Spleen (tissue), 7 donors: ENCODE measurements at regions not wholly inside any gene's neighbourhood (a gene's known extent, or its start where the extent isn't known, plus 50 kb on each side); places are given as distances from the start of the nearest gene placed in this dataset.
"Not testable (repeated sequence)": the region's sequence is repeated elsewhere in the genome, so short reads cannot be mapped to it uniquely, and the experiment has no call there.

ENCODE experiments used
- POLR2A ChIP-seq, 3 donors: fragments of 450-650 bp; IDR thresholded peaks; one replicate each; pipeline ENCODE4 v1.5.1; 2017; ENCODE audit warnings: antibody characterized with exemption in 3 of 3, mild to moderate bottlenecking in 1 of 3
- TF ChIP-seq, protein P1 (sequence below), 11 experiments: fragments of 200-600 bp in 7 of 11; fragments of 450-650 bp in 4 of 11; sonication (generic) in 4 of 11; IDR thresholded peaks in 8 of 11; conservative IDR thresholded peaks in 3 of 11; 1 replicate in 7 of 11; 2 replicates in 4 of 11; pipeline versions ENCODE4 v1.4.0 to v1.8.0; 2016 to 2021; ENCODE audit warnings: antibody characterized with exemption in 11 of 11, inconsistent platforms in 4 of 11, mild to moderate bottlenecking in 1 of 11
- donor health status: DM: no; HTN: no; CAD: no; lungs with moderate emphysema.
- donor health status: DM: no; HTN: no; CAD: no.
- donor health status: DM: no; HTN: no; CAD: no.

DNA sequence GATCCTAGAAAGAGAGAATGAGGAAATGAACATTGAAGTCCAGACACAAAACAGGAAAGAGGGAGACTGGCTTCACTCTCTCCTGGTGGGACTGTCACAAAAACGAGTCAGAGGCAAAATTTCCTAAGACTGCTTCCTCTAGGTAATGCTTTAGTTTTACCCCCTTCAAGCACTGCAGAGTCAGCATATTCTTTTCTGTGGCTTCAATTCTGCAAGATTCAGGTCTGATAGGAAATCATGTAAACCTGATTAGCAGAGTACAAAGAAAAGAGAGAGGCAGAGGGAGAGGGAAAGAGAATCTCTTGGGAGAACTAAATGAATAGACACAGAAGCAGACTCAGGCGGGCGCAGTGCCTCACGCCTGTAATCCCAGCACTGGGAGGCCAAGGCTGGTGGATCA, 145.7 kb upstream of the VKORC1L1 start:
- TF ChIP-seq, protein P1, sequence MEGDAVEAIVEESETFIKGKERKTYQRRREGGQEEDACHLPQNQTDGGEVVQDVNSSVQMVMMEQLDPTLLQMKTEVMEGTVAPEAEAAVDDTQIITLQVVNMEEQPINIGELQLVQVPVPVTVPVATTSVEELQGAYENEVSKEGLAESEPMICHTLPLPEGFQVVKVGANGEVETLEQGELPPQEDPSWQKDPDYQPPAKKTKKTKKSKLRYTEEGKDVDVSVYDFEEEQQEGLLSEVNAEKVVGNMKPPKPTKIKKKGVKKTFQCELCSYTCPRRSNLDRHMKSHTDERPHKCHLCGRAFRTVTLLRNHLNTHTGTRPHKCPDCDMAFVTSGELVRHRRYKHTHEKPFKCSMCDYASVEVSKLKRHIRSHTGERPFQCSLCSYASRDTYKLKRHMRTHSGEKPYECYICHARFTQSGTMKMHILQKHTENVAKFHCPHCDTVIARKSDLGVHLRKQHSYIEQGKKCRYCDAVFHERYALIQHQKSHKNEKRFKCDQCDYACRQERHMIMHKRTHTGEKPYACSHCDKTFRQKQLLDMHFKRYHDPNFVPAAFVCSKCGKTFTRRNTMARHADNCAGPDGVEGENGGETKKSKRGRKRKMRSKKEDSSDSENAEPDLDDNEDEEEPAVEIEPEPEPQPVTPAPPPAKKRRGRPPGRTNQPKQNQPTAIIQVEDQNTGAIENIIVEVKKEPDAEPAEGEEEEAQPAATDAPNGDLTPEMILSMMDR (IDR thresholded peaks at IDR 0.05 in 8 of 11, conservative IDR thresholded peaks at IDR 0.05 in 3 of 11): not testable (repeated sequence)
- not testable (repeated sequence) for TF ChIP-seq POLR2A (IDR thresholded peaks at IDR 0.05)
